Hindlimb muscle (tissue), 1 donor: ENCODE measurements at regions not wholly inside any gene's neighbourhood (a gene's known extent, or its start where the extent isn't known, plus 50 kb on each side); places are given as distances from the start of the nearest gene placed in this dataset.
"Not testable (repeated sequence)": the region's sequence is repeated elsewhere in the genome, so short reads cannot be mapped to it uniquely, and the experiment has no call there.

Experiments used
- DNase-seq: peaks from one replicate; pipeline ENCODE4 v3.0.0-alpha.2; 2013

DNA sequence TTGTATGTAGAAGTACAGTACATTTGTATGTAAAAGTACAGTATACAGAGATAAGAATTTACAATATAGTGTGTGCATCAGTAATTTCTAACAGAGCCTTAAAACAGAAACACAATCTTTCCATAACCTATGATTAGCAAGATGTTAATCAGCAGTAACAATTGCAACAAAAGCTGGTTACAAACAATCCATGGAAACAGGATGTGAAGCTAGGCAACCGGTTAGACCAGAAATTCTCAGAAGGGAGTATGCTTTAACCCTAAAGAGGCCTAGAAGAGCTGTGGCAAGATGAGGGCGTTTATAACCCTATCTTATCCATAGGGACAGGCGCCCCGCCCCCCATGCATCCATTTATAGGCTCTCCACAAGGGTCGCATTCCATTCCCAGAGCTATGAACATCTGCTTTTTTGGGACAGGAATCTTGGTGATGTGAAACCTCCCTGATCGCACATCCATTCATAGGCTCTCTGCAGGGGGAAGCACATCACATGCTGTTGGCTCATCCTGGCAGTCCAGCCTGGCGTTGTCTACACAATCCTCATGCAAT, 180.3 kb downstream of the PDGFRA start:
- DNase-seq: not testable (repeated sequence)

DNA sequence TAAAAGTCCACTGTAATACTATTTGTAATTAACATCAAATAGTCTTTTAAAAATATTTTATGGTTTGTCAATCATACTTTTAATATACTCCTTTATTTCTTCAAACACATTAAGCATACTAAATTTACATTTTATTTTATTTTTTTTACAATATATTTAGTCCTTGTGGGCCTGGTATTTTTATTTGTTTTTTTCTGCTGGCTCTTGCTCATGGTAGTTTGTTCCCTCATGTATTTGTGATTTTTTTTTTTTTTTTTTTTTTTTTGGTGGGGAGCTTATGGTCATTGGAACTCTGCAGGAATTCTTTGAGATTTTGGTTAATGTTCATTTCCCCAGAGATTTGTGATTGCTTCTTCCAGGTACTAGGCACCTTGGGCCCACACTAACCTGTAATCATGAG, 185.5 kb downstream of the PDGFRA start:
- DNase-seq: no peak

- DNase-seq: no peak
Observed at GRCh38 chr4:54417476-54417875, 188.4 kb downstream of the PDGFRA start.

DNA sequence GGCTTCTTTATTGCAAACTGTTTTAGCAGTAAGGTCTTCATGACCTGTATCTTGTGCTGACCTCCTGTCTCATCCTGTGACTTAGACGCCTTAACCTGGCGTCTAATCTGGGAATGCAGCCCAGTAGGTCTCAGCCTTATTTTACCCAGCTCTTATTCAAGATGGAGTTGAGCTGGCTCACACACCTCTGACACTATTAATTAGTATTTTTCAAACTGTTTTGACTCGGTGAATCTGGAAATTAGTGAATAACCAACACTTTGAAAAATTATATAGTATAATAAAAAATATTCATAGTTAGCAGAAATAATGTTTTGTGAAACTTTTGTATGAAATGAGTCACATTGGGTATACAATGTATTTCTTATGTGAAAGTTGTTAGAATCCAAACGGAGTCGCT, 189.4 kb downstream of the PDGFRA start:
- no peak for DNase-seq

DNA sequence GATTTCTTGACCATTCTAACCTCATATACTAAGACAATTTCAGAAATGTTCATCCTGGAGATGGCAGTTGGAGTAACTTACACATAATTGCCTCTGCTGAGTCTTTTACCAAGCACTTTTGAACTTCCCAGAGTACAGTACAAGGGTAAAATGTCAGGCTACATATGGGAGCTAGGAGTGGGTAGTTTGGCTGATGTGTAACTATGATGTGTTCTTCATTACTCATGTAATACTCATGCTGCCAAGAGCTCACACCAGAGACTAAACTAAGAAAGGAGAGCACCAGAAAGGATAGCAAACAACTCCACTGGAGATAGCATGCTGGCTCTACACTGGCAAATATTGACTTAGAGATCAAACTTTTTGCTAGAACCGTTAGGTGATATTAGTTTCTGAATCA, 194.0 kb downstream of the PDGFRA start:
- no peak for DNase-seq

- no peak for DNase-seq
Observed at GRCh38 chr4:54427826-54428225, 198.7 kb downstream of the PDGFRA start.

DNA sequence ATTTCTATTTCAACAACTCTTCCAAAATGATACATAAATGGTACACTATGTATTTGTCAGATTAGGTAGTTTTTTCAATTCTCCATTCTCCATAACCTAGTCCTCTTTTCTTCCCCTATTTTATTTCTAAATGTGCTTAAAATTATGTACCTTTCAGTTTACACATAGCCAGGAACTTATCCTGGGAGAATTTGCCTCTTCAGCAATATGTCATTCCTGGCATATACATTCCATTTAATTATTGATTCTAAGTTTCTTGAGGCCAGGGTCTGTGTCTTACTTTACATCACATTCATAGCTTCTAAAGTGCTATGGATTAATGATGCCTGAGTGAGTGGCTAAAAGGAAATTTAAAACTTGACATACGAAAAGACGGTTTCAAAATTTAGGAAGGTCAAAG, 199.8 kb downstream of the PDGFRA start:
- no peak for DNase-seq

DNA sequence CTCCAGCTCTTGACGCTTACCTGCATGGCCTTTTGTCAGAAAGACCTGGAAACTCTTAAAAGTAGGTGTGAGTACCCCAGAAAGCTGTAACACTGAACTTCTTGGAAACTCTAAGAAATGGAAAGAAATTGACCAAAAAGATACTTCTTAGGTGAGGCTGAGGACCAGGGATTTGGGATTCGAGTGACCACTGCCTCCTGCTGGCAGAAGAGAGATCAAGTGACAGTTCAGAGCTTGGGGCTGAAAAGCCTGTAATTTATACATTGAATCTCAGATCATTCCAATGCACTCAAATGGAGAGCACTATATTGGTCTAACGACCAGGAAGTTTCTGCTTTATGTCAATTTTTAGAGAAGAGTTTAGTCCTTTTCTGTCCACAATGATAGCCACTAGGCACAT, 204.6 kb downstream of the PDGFRA start:
- DNase-seq: no peak

DNA sequence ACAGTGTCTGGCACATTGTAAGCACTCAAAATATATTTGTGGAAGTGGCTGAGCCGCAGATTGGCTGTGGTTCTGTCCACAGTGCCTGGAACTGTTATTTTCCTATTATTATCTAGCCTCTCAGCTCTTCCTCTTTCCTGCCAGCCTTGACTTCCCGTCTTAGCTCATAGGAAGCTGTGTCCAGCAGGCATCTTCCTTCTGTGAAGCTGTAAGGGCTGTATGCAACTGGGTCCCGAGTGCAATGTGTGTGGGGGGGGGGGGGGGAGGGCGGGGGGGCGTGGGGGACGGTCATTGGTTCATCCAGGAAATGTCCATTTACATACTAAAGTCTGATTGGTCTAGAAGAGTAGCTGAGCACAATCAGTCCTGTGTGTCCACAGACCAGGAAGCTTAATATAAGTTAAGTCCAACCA, 210.7 kb downstream of the PDGFRA start:
- DNase-seq: no peak

DNA sequence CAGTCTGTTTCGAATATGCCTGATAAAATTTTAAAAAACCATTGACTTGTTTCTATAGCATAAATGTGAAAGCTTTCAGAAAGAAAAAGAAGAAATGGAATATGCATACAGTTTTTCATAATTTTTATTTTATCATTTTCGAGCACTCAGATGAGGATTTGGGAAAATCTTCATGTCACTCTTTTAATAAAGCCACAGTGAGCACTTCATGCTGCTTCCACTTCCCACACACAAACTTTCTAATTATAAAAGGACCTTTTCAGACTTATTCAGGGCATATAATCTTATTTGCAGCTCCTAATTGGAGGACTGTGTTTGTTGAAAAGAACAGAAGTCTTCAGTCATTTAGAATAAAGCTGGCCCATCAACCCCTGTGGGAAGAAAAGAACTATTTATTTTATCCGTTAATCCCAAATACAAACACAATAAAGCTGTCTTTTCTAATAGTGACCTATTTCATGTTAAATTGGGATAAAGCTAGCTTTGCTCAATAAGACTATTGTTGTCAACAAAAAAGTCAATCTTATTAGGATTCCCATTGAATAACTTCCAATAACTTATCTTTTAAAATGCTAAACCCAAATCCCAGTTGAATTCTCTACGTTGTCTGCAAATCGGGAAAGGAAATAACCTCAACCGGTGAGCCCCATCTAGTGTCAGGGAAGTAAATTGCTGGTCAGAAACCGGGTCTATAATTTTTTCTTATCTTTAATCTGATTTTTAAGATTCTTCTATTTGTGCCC, 211.5 kb downstream of the PDGFRA start:
- DNase-seq: no peak

DNA sequence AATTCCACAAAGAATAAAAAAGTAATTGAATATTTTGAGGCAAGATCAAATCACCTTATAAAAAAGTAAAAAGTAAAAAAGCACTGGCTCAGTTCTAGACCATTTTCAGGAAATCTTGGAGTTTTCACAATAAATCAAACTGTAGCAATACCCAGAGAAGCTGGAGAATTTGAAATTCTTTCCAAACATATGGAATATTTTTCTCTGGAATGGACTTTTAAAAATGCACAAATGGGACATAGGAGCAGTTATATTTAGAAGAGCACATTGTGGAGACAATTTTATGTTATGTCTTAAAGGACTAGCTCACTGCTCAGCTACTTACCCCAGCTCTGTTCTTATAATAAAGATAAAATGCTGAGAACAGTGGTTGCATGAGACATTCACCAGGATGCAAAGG, 211.9 kb upstream of the KIT start:
- no peak for DNase-seq

- DNase-seq: no peak
Observed at GRCh38 chr4:54446581-54446980, 211.2 kb upstream of the KIT start.

DNA sequence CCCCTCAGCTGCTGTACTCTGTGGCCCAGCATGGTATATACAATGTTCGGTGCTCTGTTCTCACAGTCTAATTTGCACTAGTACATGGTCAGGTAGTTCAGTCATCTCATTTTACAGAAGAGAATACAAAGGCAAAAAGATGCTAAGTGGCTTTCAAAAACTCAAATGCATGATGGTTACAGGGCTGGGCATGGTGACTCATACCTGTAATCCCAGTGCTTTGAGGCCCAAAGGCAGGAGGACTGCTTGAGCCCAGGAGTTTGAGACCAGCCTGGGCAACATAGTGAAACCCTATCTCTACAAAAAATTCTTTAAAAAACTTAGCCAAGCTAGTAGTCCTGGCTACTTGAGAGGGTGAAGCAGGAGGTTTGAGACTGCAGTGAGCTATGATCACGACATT, 210.5 kb upstream of the KIT start:
- DNase-seq: no peak

DNA sequence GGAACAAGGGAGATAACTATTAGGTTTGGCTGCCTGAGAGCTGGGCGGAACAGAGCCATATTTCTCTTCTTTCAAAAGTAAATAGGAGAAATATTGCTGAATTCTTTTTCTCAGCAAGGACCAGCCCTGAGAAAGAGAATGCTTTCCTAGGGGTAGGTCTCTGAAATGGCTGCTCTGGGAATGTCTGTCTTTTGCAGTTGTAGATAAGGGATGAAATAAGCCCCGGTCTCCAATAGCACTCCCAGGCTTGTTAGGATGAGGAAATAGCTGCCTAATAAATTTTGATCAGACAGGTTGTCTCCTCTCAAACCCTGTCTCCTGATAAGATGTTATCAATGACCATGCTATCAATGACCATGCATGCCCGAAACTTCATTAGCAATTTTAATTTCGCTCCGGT, 207.8 kb upstream of the KIT start:
- DNase-seq: no peak

- DNase-seq: not testable (repeated sequence)
Observed at GRCh38 chr4:54466960-54467359, 190.8 kb upstream of the KIT start.

GRCh38 chr4:54473077-54473545, 184.6 kb upstream of the KIT start:
- DNase-seq: no peak

GRCh38 chr4:54473798-54474197, 184.0 kb upstream of the KIT start:
- DNase-seq: no peak

DNA sequence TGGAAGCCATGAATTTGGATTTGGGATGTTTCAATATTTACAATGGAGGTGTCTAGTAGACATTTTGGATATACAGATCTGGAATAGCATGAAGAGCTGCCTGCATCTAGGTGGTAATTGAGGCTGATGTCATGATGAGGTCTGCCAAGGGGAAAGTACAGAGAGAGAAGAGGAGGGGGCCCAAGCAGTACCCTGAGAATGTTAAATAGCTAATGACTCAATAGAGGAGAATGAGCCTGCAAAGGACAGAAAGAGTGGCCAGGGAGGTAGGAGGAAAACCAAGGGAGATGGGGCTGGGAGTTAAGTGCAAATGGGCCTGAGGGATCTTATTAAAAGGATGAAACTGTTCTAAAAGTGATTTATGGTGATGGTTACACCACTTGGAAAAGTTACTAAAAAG, 182.2 kb upstream of the KIT start:
- DNase-seq: no peak

DNA sequence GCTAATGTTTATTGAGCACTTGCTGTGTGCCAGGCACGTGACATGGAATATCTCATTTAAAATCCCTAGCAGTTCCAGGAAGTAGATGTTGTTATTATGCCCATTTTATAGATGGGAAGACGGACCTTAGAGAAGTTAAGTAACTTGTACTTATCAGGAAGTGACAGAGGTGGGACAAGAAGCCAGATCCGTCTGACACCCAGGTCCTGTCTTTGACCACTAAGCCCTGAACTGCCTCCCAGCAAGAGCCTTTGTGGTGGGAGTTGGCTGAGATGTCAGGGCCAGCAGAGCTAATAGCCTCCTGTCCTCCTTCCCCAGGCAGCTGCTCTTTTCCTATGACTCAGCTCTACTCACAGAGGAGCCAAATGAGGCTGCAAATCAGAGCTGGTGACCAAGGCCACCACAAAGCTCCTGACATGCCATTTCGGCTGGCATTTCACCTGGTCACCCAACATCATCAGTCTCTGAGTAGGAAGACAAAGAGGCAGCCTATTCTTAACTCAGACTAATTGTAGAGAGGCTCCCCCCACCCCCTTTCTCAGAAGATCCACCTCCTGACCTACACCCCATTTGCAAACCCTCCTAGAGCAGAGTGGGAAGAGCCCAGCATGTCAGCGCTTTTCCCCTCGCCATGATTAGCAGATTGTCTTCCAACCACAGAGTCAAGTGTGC, 175.1 kb upstream of the KIT start:
- DNase-seq: no peak

DNA sequence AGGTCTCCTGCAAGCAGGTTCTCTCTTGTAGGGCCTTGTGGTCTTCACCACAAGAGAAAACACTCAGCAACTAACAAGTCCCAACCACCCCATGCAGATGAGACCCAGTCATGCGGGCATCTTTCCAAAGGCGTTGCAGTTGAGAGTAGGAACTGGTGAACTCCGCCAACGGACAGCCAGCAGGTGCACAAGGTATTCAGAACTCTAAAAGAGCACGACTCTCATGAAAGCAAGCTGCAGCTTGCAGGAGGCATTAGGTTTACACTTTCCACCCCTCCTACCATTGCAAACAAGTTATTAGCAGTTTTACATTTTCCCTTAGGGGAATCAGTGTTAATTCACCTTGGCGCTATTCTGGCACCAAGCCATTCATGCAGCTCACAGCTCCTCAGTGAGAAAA, 173.4 kb upstream of the KIT start:
- DNase-seq: no peak

GRCh38 chr4:54487491-54487890, 170.3 kb upstream of the KIT start:
- no peak for DNase-seq

DNA sequence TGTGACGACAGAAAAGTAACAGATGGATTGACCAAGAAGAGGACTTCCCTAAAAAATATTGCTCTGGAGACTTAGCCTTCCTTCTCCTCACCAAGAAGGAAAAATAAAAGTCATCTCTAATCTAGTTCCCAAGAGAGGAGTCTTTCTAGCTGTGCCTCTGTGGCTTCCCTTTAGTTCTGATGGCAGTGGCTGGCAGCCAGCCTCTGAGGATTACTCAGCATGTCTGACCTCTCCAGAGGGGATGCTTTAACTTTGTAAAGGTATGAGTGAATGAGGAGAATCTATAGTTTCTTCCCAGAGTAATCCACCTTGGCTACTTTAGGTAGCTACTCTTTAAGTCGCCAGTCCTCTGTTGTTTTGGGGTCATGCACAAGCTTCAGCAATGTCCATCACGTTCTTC, 163.9 kb upstream of the KIT start:
- DNase-seq: no peak

DNA sequence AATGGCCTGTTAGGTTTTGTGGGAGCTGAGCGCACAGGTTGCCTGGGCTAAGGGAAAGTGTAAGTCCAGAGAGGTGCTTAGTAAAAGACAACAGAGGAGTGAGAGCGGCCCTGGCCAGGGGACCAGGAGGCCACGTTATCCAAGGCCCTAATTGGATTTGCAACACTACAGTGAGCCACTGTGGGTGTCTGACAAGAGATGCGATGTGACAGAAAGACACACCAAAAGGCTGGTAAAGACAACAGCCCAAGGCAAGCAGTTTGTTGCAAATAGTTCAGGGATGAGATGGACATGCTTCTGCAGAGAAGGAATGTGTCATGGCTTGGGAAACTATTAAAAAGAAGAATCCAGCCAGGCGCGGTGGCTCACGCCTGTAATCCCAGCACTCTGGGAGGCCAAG, 162.7 kb upstream of the KIT start:
- DNase-seq: no peak

GRCh38 chr4:54495641-54496040, 162.1 kb upstream of the KIT start:
- DNase-seq: no peak
